ENCODE measurements at regions not wholly inside any gene's neighbourhood (a gene's known extent, or its start where the extent isn't known, plus 50 kb on each side); places are given as distances from the start of the nearest gene placed in this dataset.
"Not testable (repeated sequence)": the region's sequence is repeated elsewhere in the genome, so short reads cannot be mapped to it uniquely, and the experiment has no call there.

DNA sequence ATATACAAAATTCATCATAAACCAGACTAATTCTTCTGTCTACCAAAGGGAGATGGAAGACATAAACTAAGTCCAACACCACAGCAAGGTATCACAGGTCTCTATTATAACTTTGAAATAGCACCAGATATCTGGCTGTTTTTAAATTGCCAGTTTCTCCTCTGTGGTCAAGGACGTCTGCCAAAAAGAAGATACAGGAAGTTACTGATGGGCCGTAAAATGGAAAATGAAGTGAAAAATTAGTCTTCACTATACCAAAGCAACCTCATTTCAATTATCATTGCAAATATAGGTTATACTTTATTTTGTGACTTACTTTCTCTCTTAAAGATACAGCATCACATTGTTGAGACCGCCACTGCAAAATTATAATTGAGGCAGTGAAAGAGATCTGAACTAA, 225.5 kb downstream of the NDUFS4 start:
- no peak for DNase-seq (ENCODE audit: low read depth)
- no peak overlapping the region for H3K4me3 ChIP-seq (ENCODE audit: low read depth, low read length)
- TF ChIP-seq, protein P1, sequence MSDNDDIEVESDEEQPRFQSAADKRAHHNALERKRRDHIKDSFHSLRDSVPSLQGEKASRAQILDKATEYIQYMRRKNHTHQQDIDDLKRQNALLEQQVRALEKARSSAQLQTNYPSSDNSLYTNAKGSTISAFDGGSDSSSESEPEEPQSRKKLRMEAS (IDR thresholded peaks at IDR 0.05; ENCODE audit: low read depth, low read length): no peak
- TF ChIP-seq POLR2A (IDR thresholded peaks at IDR 0.05; ENCODE audit: extremely low read depth, insufficient read length) (no peak), MYC (IDR thresholded peaks at IDR 0.05; ENCODE audit: low read depth, low read length) (no peak)
- TF ChIP-seq, protein P2, sequence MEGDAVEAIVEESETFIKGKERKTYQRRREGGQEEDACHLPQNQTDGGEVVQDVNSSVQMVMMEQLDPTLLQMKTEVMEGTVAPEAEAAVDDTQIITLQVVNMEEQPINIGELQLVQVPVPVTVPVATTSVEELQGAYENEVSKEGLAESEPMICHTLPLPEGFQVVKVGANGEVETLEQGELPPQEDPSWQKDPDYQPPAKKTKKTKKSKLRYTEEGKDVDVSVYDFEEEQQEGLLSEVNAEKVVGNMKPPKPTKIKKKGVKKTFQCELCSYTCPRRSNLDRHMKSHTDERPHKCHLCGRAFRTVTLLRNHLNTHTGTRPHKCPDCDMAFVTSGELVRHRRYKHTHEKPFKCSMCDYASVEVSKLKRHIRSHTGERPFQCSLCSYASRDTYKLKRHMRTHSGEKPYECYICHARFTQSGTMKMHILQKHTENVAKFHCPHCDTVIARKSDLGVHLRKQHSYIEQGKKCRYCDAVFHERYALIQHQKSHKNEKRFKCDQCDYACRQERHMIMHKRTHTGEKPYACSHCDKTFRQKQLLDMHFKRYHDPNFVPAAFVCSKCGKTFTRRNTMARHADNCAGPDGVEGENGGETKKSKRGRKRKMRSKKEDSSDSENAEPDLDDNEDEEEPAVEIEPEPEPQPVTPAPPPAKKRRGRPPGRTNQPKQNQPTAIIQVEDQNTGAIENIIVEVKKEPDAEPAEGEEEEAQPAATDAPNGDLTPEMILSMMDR (IDR thresholded peaks at IDR 0.05; ENCODE audit: low read depth, low read length): no peak

DNA sequence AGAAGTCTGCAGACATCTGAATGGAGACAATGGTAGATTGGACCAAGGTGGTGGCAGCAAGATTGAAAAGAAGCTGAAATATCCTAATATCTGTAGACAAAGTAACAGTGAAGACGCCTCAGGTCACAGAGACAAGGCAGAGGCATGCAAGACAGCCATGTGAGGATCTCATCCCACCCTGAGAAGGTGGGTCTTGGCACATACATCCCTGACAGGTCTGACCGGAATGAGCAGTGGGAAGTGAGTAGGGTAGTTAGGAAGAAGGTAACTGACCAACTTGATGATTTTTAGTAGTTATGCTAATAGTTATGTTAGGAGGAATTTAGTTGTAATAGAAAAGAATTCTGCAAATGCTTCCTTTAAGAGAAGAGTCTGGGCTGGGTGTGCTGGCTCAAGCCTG, 229.6 kb downstream of the NDUFS4 start:
- TF ChIP-seq MYC (IDR thresholded peaks at IDR 0.05; ENCODE audit: low read depth, low read length): no peak
- TF ChIP-seq, protein P1 (IDR thresholded peaks at IDR 0.05; ENCODE audit: low read depth, low read length): no peak
- TF ChIP-seq, protein P2 (IDR thresholded peaks at IDR 0.05; ENCODE audit: low read depth, low read length): no peak
- no peak for TF ChIP-seq POLR2A (IDR thresholded peaks at IDR 0.05; ENCODE audit: extremely low read depth, insufficient read length)
- no peak for DNase-seq (ENCODE audit: low read depth)
- H3K4me3 ChIP-seq (ENCODE audit: low read depth, low read length): no peak overlapping the region

DNA sequence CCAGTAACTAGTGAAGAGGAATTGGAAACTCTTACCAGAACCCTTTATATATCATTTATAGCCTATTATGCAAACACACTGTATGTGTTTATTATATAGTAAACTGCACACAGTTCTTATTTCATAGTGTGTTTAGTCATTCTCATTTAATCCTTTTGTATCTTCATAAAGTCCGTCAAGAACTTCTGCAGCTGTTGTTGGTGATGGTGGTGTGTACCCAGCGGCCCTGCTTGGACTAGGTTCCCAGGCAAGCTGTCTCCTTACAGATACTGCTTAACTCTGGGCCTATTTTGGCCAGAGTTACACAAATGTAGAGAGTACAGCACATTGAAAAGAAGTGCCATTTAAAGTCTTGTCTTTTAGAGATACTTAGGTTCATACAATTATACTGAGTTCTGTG, 231.9 kb downstream of the NDUFS4 start:
- H3K4me3 ChIP-seq (ENCODE audit: low read depth, low read length): no peak overlapping the region
- DNase-seq (ENCODE audit: low read depth): no peak
- TF ChIP-seq POLR2A (IDR thresholded peaks at IDR 0.05; ENCODE audit: extremely low read depth, insufficient read length) (no peak), MYC (IDR thresholded peaks at IDR 0.05; ENCODE audit: low read depth, low read length) (no peak)

DNA sequence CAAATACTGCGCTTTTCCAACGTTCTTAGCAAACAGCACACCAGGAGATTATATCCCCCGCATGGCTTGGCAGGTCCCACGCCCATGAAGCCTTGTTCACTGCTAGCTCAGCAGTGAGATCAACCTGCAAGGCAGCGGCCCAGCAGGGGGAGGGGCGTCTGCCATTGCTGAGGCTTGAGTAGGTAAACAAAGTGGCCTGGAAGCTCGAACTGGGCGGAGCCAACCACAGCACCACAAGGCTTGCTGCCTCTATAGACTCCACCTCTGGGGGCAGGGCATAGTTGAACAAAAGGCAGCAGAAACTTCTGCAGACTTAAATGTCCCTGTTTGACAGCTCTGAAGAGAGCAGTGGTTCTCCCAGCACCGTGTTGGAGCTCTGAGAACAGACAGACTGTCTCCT, 239.2 kb downstream of the NDUFS4 start:
- DNase-seq (ENCODE audit: low read depth): not testable (repeated sequence)

DNA sequence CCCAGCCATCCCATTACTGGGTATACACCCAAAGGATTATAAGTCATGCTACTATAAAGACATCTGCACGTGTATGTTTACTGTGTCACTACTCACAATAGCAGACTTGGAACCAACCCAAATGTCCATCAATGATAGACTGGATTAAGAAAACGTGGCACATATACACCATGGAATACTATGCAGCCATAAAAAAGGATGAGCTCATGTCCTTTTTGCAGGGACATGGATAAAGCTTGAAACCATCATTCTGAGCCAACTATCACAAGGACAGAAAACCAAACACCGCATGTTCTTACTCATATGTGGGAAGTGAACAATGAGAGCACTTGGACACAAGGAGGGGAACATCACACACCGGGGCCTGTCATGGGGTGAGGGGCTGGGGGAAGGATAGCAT, 248.0 kb downstream of the NDUFS4 start:
- not testable (repeated sequence) for DNase-seq (ENCODE audit: low read depth)

More for the DNA sequence above, 239.2 kb downstream of the NDUFS4 start:
- not testable (repeated sequence) for H3K4me3 ChIP-seq (ENCODE audit: low read depth, low read length)

DNA sequence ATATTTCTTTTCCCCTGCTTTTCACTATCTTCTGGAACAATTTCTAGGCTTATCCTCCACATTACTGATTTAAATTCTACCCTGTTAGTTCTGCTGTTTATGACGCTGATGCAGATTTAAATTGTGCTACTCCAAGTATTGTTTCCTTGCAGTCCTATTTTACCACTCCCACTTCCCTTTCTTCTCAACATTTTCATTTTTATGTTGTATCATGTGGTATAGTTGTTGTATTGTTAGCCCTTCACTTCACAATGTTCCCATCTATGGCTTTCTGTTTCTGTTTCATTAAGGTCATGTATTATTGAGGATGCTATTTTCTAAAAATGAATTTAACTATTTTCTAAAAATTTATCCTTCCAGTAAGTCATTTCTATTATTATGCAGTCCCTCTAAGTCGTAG, 254.4 kb downstream of the NDUFS4 start:
- TF ChIP-seq MYC (IDR thresholded peaks at IDR 0.05; ENCODE audit: low read depth, low read length) (no peak), POLR2A (IDR thresholded peaks at IDR 0.05; ENCODE audit: extremely low read depth, insufficient read length) (no peak)
- TF ChIP-seq, protein P2 (IDR thresholded peaks at IDR 0.05; ENCODE audit: low read depth, low read length): no peak
- TF ChIP-seq, protein P1 (IDR thresholded peaks at IDR 0.05; ENCODE audit: low read depth, low read length): no peak
- DNase-seq (ENCODE audit: low read depth): no peak
- no peak overlapping the region for H3K4me3 ChIP-seq (ENCODE audit: low read depth, low read length)

More for the DNA sequence above, 248.0 kb downstream of the NDUFS4 start:
- H3K4me3 ChIP-seq (ENCODE audit: low read depth, low read length): not testable (repeated sequence)

DNA sequence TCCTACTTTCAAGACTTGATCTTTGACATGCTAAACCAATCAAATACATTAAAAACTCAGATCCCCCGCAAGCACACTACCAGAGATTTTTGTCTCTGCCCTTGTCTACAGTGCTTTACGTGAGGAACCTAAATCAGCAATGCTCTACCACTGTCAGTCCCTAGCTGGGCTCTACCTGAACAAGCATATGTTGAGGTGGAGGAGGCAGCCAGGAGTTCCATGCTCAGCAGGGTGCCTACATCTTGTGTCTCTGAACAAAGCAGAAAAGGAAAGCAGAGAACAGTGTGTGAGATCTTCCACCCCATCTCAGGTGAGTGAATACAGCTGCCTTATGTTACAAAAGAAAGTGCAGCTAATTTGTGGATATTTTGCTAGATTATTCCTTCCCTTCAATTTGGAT, 255.0 kb downstream of the NDUFS4 start:
- TF ChIP-seq, protein P2 (IDR thresholded peaks at IDR 0.05; ENCODE audit: low read depth, low read length): no peak
- TF ChIP-seq POLR2A (IDR thresholded peaks at IDR 0.05; ENCODE audit: extremely low read depth, insufficient read length) (no peak), MYC (IDR thresholded peaks at IDR 0.05; ENCODE audit: low read depth, low read length) (no peak)
- TF ChIP-seq, protein P1 (IDR thresholded peaks at IDR 0.05; ENCODE audit: low read depth, low read length): no peak
- no peak for DNase-seq (ENCODE audit: low read depth)
- no peak overlapping the region for H3K4me3 ChIP-seq (ENCODE audit: low read depth, low read length)
